ENCODE measurements at regions not wholly inside any gene's neighbourhood (a gene's known extent, or its start where the extent isn't known, plus 50 kb on each side); places are given as distances from the start of the nearest gene placed in this dataset.

DNA sequence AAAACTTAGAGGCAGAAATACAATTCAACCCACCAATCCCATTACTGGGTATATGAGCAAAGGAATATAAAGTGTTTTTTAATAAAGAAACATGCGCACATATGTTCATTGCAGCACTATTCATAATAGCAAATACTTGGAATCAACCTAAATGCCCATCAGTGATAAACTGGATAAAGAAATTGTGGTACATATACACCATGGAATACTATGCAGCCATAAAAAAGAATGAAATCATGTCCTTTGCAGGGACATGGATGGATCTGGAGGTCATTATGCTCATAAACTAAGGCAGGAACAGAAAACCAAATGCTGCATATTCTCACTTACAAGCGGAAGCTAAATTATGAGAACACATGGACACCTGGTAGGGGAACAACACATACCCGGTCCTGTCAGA, 807.7 kb upstream of the INTU start:
- Mint-ChIP-seq H3K27ac (no peak overlapping the region), H3K9me3 (peaks cover 2 to 18% (median 5%) of the 10 kb centered on the region in 7 donors), H3K4me3 (no peak overlapping the region), H3K4me1 (no peaks in the 10 kb centered on the region), H3K36me3 (no peaks in the 10 kb centered on the region), H3K27me3 (no peaks in the 10 kb centered on the region)
- ATAC-seq (ENCODE audit: low read depth in 2 of 2) (no peak), DNase-seq (no peak)

- Mint-ChIP-seq H3K4me3 (no peak overlapping the region), H3K27me3 (no peaks in the 10 kb centered on the region), H3K9me3 (peaks cover 4 to 28% (median 10%) of the 10 kb centered on the region in 7 donors), H3K4me1 (no peaks in the 10 kb centered on the region), H3K36me3 (peaks cover 0 to 4% of the 10 kb centered on the region in 2 donors), H3K27ac (no peak overlapping the region)
- ATAC-seq (ENCODE audit: low read depth in 2 of 2) (no peak), DNase-seq (no peak)
Observed at GRCh38 chr4:126827669-126828068, 805.1 kb upstream of the INTU start.

GRCh38 chr4:126834854-126835253, 797.9 kb upstream of the INTU start:
- Mint-ChIP-seq H3K36me3 (peaks cover 4 to 8% of the 10 kb centered on the region in 2 donors), H3K27ac (no peak overlapping the region), H3K9me3 (peaks cover 9 to 38% (median 15%) of the 10 kb centered on the region in 7 donors)

DNA sequence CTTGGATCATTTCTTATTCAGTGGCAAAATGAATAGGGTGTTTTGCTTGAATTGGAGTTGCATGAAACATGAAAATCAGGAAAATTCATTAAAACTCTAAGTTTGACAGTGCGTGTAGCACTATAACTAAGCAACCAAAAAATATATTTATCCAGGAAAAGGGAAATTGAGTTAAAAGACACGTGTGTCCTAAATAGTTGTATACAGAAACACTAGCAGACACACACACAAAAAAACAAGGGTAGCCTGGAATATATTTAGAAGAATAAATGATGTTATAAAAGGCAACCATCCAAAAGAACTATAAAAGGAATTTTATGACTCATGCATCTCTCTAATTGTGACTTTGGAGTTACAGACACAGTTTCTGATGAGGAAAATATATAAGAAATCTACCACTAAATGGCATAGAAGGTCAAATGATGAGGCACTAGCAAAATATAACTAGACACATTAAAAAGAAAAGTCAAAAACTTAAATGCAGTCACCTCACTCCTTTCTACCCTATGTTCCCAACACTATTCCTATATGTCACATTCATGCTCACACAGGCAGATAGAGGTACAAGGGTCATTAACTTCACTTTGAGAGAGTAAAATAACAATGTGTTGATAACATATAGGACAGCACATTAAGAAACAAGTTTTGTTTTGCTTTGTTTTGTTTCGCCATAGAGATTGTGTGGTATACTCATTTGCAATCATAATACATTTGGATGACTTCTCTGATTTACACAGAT, 793.6 kb upstream of the INTU start:
- Mint-ChIP-seq H3K9me3 (peaks cover 2 to 21% (median 8%) of the 10 kb centered on the region in 7 donors), H3K36me3 (peaks cover 0 to 6% of the 10 kb centered on the region in 2 donors), H3K27me3 (no peaks in the 10 kb centered on the region), H3K4me1 (no peaks in the 10 kb centered on the region), H3K4me3 (no peak overlapping the region), H3K27ac (no peak overlapping the region)
- DNase-seq (no peak), ATAC-seq (ENCODE audit: low read depth in 2 of 2) (no peak)

More at GRCh38 chr4:126834854-126835253, 797.9 kb upstream of the INTU start:
- DNase-seq (no peak), ATAC-seq (ENCODE audit: low read depth in 2 of 2) (no peak)
- H3K27me3 Mint-ChIP-seq, result no peaks in the 10 kb centered on the region
- no peaks in the 10 kb centered on the region for H3K4me1 Mint-ChIP-seq
- H3K4me3 Mint-ChIP-seq, result no peak overlapping the region

DNA sequence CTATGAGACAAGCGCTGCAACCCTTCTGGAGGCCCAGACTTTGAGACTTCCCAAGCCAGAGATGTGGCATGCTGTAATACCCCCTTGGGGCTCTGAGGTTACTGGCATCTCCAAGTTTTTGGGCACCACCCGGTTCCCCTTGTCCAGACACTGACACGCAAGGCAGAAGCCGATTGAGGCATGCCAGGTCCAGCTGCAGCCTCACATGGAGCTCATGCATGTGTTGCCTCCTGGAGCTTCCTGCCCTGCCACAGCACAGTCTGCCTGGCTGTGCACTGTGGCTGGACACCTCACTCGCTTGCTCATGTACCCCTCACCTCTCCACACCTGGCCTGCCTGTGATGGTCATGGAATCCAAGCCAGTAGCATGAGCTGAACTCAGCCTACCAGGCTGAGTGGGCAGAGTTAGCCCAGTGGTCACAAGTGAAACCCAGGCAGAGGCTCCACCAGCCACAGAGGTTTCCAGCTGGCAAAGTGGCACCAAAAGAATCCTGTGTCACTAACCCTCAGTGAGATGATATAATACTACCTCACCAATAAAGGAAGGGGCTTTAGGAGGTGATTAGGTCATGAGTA, 789.2 kb upstream of the INTU start:
- no peaks in the 10 kb centered on the region for H3K27me3 Mint-ChIP-seq

DNA sequence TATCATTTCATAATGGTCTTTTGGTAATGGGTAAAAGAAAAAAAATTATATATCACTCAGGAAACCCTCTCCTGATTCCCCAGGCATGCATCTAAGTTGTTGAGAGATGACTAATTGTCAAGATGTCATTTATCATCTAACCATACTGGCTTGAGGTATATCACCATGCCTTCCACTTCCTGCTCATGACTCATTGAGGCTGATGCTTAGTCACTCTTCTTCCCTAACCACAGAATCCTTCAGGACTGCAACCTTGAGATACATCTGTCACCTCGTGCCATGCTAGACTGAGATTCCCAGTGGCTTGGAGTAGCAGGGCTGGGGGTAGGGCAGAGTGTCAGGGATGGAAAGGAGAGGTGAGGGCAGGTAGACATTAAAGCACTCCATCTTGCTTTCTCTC, 782.5 kb upstream of the INTU start:
- DNase-seq, result no peak
- Mint-ChIP-seq H3K27me3 (no peaks in the 10 kb centered on the region), H3K4me1 (no peaks in the 10 kb centered on the region), H3K4me3 (no peak overlapping the region), H3K36me3 (no peaks in the 10 kb centered on the region), H3K27ac (no peak overlapping the region), H3K9me3 (peaks cover 0 to 9% (median 4%) of the 10 kb centered on the region in 7 donors)
- no peak for ATAC-seq (ENCODE audit: low read depth in 2 of 2)

More for the DNA sequence above, 789.2 kb upstream of the INTU start:
- no peaks in the 10 kb centered on the region for H3K36me3 Mint-ChIP-seq
- peaks cover 0 to 8% (median 4%) of the 10 kb centered on the region in 7 donors for H3K9me3 Mint-ChIP-seq
- no peak for ATAC-seq (ENCODE audit: low read depth in 2 of 2)
- no peak overlapping the region for H3K4me3 Mint-ChIP-seq
- no peak overlapping the region for H3K27ac Mint-ChIP-seq
- DNase-seq, result no peak
- no peaks in the 10 kb centered on the region for H3K4me1 Mint-ChIP-seq

GRCh38 chr4:126851391-126851790, 781.4 kb upstream of the INTU start:
- no peak overlapping the region for H3K27ac Mint-ChIP-seq
- H3K4me1 Mint-ChIP-seq, result no peaks in the 10 kb centered on the region
- no peaks in the 10 kb centered on the region for H3K36me3 Mint-ChIP-seq
- H3K27me3 Mint-ChIP-seq, result no peaks in the 10 kb centered on the region
- H3K9me3 Mint-ChIP-seq, result peaks cover 0 to 9% (median 4%) of the 10 kb centered on the region in 7 donors
- no peak overlapping the region for H3K4me3 Mint-ChIP-seq
- no peak for DNase-seq
- no peak for ATAC-seq (ENCODE audit: low read depth in 2 of 2)

- ATAC-seq (ENCODE audit: low read depth in 2 of 2), result no peak
- DNase-seq, result no peak
- no peak overlapping the region for H3K27ac Mint-ChIP-seq
- no peaks in the 10 kb centered on the region for H3K27me3 Mint-ChIP-seq
- H3K4me3 Mint-ChIP-seq, result no peak overlapping the region
- peaks cover 0 to 8% (median 4%) of the 10 kb centered on the region in 7 donors for H3K9me3 Mint-ChIP-seq
- no peaks in the 10 kb centered on the region for H3K4me1 Mint-ChIP-seq
- H3K36me3 Mint-ChIP-seq, result no peaks in the 10 kb centered on the region
Observed at GRCh38 chr4:126853715-126854114, 779.0 kb upstream of the INTU start.

DNA sequence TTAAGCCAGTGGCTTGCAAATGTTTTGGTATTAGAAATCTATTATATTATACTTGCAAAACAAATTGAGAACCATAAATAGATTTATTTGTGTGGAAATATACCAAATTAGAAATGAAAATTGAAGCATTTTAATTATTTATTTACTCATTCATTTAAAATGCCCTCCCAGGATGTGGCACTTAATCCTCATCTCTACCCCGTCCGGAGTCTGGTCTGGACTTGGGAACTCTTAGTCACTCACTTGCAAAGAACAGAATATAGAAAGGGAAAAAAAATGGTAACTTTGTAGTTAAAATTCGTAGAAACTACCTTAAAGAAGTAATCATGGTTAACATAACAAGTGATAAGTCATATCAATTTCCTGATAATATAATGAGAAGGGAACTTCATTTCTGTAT, 775.9 kb upstream of the INTU start:
- no peaks in the 10 kb centered on the region for H3K27me3 Mint-ChIP-seq
- ATAC-seq (ENCODE audit: low read depth in 2 of 2) (no peak), DNase-seq (no peak)
- H3K4me3 Mint-ChIP-seq, result no peak overlapping the region
- H3K27ac Mint-ChIP-seq, result no peak overlapping the region
- H3K4me1 Mint-ChIP-seq, result no peaks in the 10 kb centered on the region
- peaks cover 0 to 10% (median 3%) of the 10 kb centered on the region in 7 donors for H3K9me3 Mint-ChIP-seq
- H3K36me3 Mint-ChIP-seq, result no peaks in the 10 kb centered on the region

- no peak for ATAC-seq (ENCODE audit: low read depth in 2 of 2)
- H3K4me1 Mint-ChIP-seq, result no peaks in the 10 kb centered on the region
- peaks cover 0 to 11% (median 3%) of the 10 kb centered on the region in 7 donors for H3K9me3 Mint-ChIP-seq
Observed at GRCh38 chr4:126859314-126859713, 773.4 kb upstream of the INTU start.

GRCh38 chr4:126859872-126860271, 772.9 kb upstream of the INTU start:
- no peaks in the 10 kb centered on the region for H3K36me3 Mint-ChIP-seq
- ATAC-seq (ENCODE audit: low read depth in 2 of 2) (no peak), DNase-seq (no peak)
- H3K4me3 Mint-ChIP-seq, result no peak overlapping the region
- H3K4me1 Mint-ChIP-seq, result no peaks in the 10 kb centered on the region
- H3K27ac Mint-ChIP-seq, result no peak overlapping the region
- no peaks in the 10 kb centered on the region for H3K27me3 Mint-ChIP-seq
- H3K9me3 Mint-ChIP-seq, result peaks cover 0 to 11% (median 3%) of the 10 kb centered on the region in 7 donors

More at GRCh38 chr4:126859314-126859713, 773.4 kb upstream of the INTU start:
- DNase-seq, result no peak
- Mint-ChIP-seq H3K4me3 (no peak overlapping the region), H3K27ac (no peak overlapping the region), H3K27me3 (no peaks in the 10 kb centered on the region), H3K36me3 (no peaks in the 10 kb centered on the region)

- Mint-ChIP-seq H3K4me3 (no peak overlapping the region), H3K36me3 (no peaks in the 10 kb centered on the region), H3K4me1 (no peaks in the 10 kb centered on the region), H3K27ac (no peak overlapping the region), H3K9me3 (peaks cover 0 to 14% (median 3%) of the 10 kb centered on the region in 7 donors), H3K27me3 (no peaks in the 10 kb centered on the region)
- DNase-seq, result no peak
- ATAC-seq (ENCODE audit: low read depth in 2 of 2), result no peak
Observed at GRCh38 chr4:126860308-126860707, 772.4 kb upstream of the INTU start.

DNA sequence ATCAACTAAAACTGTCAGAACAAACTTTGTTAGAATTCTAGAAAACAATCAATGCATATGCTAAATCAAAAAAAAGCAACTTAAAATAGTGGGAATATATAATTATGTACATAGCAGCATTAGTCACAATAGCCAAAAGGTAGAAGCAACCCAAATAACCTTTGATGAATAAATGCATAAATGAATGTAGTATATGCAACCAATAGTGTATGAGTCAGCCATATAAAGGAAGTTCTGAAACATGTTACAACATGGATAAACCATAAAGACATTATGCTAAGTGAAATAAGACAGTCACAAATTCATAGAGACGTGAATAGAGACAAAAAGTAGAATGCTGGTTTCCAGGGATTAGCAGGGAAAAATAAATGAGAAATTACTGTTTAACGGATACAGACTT, 762.8 kb upstream of the INTU start:
- Mint-ChIP-seq H3K27ac (no peak overlapping the region), H3K4me3 (no peak overlapping the region), H3K27me3 (no peaks in the 10 kb centered on the region), H3K9me3 (peaks cover 7 to 34% (median 17%) of the 10 kb centered on the region in 7 donors), H3K4me1 (no peaks in the 10 kb centered on the region), H3K36me3 (no peaks in the 10 kb centered on the region)
- DNase-seq (no peak), ATAC-seq (ENCODE audit: low read depth in 2 of 2) (no peak)

DNA sequence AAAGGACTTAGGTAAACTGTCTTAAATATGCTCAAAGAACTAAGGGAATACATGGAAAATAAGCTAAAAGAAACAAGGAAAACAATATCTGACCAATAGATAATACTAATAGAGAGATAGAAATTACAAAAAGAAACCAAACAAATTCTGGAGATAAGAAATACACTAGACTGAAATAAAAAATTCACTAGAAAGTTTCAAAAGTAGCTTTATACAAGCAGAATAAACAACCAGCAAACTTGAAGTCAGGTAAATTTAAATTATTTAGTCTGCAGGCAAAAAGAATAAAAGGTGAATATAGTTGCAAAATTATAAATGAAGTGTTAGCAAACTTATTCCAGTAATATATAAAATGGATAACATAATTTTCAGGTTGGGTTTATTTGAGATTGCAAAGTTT, 760.9 kb upstream of the INTU start:
- Mint-ChIP-seq H3K27ac (no peak overlapping the region), H3K27me3 (no peaks in the 10 kb centered on the region), H3K4me1 (no peaks in the 10 kb centered on the region), H3K4me3 (no peak overlapping the region), H3K9me3 (peaks cover 7 to 34% (median 17%) of the 10 kb centered on the region in 7 donors), H3K36me3 (no peaks in the 10 kb centered on the region)
- ATAC-seq (ENCODE audit: low read depth in 2 of 2) (no peak), DNase-seq (no peak)
